Brain microvascular endothelial cell (primary cell): ENCODE measurements at regions not wholly inside any gene's neighbourhood (a gene's known extent, or its start where the extent isn't known, plus 50 kb on each side); places are given as distances from the start of the nearest gene placed in this dataset.

Experiments used
- DNase-seq: peaks from one replicate; pipeline ENCODE4 v3.0.0-alpha.2; 2020
- H3K27ac ChIP-seq: fragments of 250-450 bp; sonication (Bioruptor Pico); 2 replicates; pipeline ENCODE4 v1.5.1; 2020; ENCODE audit warnings: mild to moderate bottlenecking, moderate library complexity
- H3K27me3 ChIP-seq: fragments of 250-450 bp; sonication (Bioruptor Pico); replicated peaks from 2 replicates; pipeline ENCODE4 v1.5.1; 2020; ENCODE audit warnings: mild to moderate bottlenecking
- H3K36me3 ChIP-seq: fragments of 250-450 bp; sonication (Bioruptor Pico); replicated peaks from 2 replicates; pipeline ENCODE4 v1.5.1; 2020; ENCODE audit warnings: mild to moderate bottlenecking
- H3K4me3 ChIP-seq: 2 replicates; pipeline ENCODE4 v1.5.1; 2011; ENCODE audit warnings: low read depth, mild to moderate bottlenecking, control low read depth, low read length, moderate library complexity
- in situ Hi-C: cut with HindIII; loops from 2 replicates; pipeline ENCODE4 v1.10.0; 2017; ENCODE audit warnings: low sequenced_read_pairs, low pct_ligation_motif_present
- TF ChIP-seq, protein P1 (sequence below): IDR thresholded peaks from 2 replicates; pipeline ENCODE4 v1.5.1; 2011; ENCODE audit warnings: low read depth, mild to moderate bottlenecking, moderate library complexity, low read length, control low read depth, inconsistent platforms; ENCODE audit errors: missing control alignments

DNA sequence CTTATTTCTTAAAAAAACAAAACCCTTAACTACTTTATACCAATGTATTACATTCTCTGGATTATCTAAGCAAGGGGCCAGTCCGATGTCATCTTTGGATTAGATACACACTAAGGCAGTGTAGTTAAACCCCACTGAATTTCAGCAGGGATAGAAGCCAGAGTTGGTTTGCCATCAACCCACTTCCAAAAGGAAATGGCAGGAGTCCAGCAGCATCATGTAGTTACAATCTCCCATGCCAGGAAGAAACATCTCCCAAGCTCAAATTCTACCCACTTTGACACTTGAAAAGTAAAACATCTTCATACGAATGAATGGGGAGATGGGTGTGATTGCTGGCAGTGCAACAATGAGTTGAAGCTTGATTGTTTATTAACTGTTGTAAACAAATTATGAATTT, 203.5 kb upstream of the PLXNC1 start:
- in situ Hi-C loops: no loop called here
- no peaks in the 10 kb centered on the region for H3K36me3 ChIP-seq

DNA sequence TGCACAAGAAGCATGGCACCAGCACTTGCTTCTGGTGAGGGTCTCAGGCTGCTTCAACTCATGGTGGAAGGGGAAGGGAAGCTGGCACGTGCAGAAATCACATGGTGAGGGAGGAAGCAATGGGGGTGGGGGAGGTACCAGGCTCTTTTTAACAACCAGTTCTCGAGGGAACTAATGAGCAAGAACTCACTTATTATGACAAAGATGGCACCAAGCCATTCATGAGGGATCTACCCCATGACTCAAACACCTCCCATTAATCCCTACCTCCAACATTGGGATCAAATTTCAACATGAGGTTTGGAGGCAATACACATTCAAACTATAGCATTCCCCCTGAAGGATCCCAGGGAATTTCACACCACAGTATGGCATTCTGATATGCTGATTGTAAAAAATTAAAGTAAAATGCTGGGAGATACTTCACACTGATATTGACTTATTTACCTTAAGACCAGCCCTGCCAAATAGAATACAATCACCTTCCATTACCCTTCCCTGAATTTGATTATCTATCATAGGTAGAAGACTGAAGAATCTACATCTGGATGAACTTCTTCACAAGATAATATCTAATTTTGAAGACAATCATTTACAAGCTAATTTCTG, 201.7 kb upstream of the PLXNC1 start:
- Histone ChIP-seq H3K36me3 (no peaks in the 10 kb centered on the region), H3K4me3 (no peak overlapping the region), H3K27ac (no peak overlapping the region), H3K27me3 (no peaks in the 10 kb centered on the region)
- TF ChIP-seq, protein P1, sequence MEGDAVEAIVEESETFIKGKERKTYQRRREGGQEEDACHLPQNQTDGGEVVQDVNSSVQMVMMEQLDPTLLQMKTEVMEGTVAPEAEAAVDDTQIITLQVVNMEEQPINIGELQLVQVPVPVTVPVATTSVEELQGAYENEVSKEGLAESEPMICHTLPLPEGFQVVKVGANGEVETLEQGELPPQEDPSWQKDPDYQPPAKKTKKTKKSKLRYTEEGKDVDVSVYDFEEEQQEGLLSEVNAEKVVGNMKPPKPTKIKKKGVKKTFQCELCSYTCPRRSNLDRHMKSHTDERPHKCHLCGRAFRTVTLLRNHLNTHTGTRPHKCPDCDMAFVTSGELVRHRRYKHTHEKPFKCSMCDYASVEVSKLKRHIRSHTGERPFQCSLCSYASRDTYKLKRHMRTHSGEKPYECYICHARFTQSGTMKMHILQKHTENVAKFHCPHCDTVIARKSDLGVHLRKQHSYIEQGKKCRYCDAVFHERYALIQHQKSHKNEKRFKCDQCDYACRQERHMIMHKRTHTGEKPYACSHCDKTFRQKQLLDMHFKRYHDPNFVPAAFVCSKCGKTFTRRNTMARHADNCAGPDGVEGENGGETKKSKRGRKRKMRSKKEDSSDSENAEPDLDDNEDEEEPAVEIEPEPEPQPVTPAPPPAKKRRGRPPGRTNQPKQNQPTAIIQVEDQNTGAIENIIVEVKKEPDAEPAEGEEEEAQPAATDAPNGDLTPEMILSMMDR: no peak
- no peak for DNase-seq
- in situ Hi-C loops: no loop called here

More for the DNA sequence above, 203.5 kb upstream of the PLXNC1 start:
- TF ChIP-seq, protein P1: no peak
- no peak overlapping the region for H3K4me3 ChIP-seq
- no peak for DNase-seq
- no peak overlapping the region for H3K27ac ChIP-seq
- H3K27me3 ChIP-seq: no peaks in the 10 kb centered on the region

DNA sequence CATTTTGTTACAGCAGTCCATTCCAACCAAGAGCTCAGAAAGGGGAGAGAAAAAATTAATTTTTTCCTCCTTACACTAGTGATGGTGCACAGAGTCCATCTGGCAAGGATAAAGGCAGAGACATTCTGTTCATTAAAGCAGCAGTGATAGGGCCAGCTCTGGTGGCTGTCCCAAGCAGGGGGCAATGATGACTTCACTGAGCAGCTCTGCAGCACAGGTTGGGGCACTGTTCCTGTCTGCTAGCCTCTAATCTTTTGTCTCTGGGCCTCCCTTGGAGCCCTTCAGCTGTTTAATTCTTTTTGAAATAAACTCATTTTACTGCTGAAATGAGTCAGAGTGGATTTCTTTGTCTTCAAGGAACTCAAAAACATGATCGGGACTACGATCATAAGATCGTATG, 200.9 kb upstream of the PLXNC1 start:
- no peak for DNase-seq
- Histone ChIP-seq H3K36me3 (no peaks in the 10 kb centered on the region), H3K27me3 (no peaks in the 10 kb centered on the region), H3K27ac (no peak overlapping the region), H3K4me3 (no peak overlapping the region)
- TF ChIP-seq, protein P1: no peak
- in situ Hi-C loops: no loop called here

DNA sequence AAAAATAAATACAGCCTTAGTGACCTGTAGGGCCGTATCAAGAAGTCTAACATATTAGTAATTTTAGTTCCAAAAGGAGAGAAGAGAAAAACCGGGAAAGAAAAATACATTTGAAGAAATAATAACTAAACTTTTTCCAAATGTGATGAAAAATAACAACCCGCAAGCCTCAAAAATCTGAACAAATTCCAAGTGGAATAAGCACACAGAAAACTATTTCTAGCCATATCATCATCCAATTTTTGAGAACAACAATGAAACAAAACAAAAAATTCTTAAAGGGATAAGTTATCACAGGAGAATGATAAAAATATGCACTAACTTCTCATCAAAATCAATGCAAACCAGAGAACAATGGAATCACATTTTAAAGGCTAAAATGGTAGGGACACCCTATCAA, 198.1 kb upstream of the PLXNC1 start:
- TF ChIP-seq, protein P1: no peak
- H3K36me3 ChIP-seq: no peaks in the 10 kb centered on the region
- in situ Hi-C loops: no loop called here
- no peak for DNase-seq
- H3K27ac ChIP-seq: no peak overlapping the region
- H3K27me3 ChIP-seq: no peaks in the 10 kb centered on the region
- no peak overlapping the region for H3K4me3 ChIP-seq

DNA sequence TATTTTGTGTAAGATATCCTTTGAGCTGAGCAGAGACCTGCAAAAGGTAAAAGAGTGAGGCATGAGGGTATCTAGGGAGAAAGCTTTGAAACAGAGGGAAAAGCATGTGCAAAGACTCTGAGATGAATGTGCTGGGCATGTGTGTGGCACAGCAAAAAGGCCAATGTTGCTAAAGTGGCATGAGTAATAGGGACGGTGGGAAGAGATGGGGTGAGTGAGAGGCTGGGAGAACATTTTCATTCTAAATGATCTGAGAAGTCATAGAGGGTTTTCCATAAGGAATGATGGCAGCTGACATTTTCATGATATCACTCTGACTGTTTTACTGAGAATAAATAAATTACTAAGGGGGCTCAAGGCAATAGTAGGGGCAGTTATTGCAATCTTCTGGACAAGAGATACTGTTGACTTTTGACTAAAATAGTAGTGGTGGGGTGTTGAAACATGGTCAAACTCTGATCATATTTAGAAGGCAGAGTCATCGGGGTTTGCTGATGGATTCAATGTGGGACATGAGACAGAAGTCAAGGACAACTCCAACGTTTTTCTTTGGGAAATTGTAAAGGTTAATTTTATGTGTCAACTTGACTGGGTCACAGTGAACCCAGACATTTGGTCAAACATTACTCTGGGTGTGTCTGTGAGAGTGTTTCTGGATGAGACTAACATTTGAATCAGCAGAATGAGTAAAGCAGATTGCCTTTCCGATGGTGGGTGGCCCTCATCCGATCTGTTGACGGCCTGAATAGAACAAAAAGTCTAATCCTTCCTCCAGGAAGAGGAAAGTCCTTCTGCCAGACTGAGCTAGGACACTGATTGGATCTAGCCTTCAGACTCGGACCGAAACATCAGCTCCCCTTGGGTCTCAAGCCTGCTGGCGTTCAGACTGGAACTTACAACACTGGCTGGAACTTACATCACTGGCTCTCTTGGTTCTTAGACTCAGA, 193.9 kb upstream of the PLXNC1 start:
- TF ChIP-seq, protein P1: no peak
- no peak overlapping the region for H3K27ac ChIP-seq
- H3K36me3 ChIP-seq: no peaks in the 10 kb centered on the region
- H3K4me3 ChIP-seq: no peak overlapping the region
- DNase-seq: no peak
- no peaks in the 10 kb centered on the region for H3K27me3 ChIP-seq
- in situ Hi-C loops: no loop called here
